ENCODE measurements at regions not wholly inside any gene's neighbourhood (a gene's known extent, or its start where the extent isn't known, plus 50 kb on each side); places are given as distances from the start of the nearest gene placed in this dataset.
"Not testable (repeated sequence)": the region's sequence is repeated elsewhere in the genome, so short reads cannot be mapped to it uniquely, and the experiment has no call there.

DNA sequence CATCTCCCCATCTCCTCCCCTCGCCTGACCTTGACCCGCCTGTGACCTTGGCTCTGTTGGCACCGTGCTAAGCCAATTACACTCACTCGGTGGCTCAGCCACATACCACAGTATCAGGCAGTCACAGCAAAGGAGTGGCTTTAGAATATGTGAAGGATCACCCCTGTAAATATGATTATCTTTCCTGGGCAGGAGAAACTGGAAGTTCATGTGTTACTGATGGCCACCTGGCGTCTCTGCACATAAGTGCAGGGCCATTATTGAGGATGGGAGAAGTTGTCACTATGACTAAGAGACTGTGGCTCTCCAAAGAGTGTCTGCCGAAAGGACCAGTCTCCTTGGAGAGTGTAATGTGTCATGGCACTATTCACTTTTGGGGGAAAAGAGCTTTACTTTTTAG lies 116.9 kb upstream of the S1PR3 start:
- peak in 1 of 2 experiments; percentile 55 for DNase-seq (ENCODE audit: low read depth in 1 of 2, low spot score in 1 of 2)
- TF ChIP-seq JUND (IDR thresholded peaks at IDR 0.05; ENCODE audit: low read depth), result no peak
- in situ Hi-C loops (cut with HindIII; ENCODE audit: low pct_unique_long_range_greater_than_20kb, low sequenced_read_pairs), result no loop called here

DNA sequence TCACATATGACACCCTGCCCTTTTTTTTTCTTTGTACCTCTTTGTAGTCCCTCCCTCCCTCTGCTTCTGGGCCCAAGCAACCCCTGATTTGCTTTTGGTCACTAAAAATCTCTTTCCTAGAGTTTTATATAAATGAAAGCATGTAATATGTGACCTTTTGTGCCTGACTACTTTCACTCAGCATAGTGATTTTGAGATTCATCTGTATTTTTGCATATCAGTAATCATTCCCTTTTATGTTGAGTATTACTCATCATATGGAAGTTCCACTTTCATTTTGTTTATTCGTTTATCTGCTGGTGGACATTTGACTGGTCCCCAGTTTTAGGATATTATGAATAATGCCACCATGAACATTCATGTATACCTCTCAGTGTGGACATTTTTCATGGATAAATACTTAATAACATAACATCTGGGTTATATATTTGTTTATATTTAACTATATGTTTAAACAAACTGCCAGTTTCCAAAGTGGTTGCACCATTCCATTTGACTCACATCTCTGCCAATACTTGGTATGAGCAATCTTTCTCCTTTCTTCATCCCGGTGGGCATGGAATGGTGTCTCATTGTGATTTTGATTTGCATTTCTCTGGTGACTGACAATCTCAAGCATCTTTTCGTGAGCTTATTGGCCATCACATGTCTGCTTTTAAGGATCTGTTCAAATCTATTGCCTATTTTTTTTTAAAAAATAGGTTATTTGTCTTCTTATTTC lies 115.7 kb upstream of the S1PR3 start:
- TF ChIP-seq JUND (IDR thresholded peaks at IDR 0.05; ENCODE audit: low read depth), result no peak
- in situ Hi-C loops (cut with HindIII; ENCODE audit: low pct_unique_long_range_greater_than_20kb, low sequenced_read_pairs), result no loop called here
- DNase-seq (ENCODE audit: low read depth in 1 of 2, low spot score in 1 of 2), result no peak

DNA sequence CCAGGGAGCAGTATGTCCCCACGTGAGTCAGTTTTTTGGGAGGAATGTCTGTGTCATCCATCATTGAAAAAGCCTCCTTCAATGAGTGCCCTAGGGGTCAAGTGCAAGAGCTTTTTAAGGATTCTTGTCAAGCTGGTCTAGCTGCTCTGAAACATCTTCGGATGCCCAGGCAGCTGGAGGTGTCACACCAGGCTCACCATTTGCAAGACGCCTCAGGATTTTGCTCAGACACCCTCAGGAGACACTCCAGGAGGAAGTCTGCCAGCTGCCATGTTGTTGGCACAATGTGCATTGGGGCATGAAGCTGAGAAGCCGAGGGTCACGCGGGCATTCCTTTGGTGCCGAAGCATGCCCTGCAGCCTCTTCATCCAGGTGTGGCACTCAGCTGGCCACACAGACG lies 111.1 kb upstream of the S1PR3 start:
- in situ Hi-C loops (cut with HindIII; ENCODE audit: low pct_unique_long_range_greater_than_20kb, low sequenced_read_pairs), result no loop called here
- DNase-seq (ENCODE audit: low read depth in 1 of 2, low spot score in 1 of 2), result peak in 1 of 2 experiments; percentile 16
- TF ChIP-seq JUND (IDR thresholded peaks at IDR 0.05; ENCODE audit: low read depth), result no peak

- in situ Hi-C loops (cut with HindIII; ENCODE audit: low pct_unique_long_range_greater_than_20kb, low sequenced_read_pairs); DNase-seq (ENCODE audit: low read depth in 1 of 2, low spot score in 1 of 2): not testable (repeated sequence)
Observed at GRCh38 chr9:88884291-88884690, 107.0 kb upstream of the S1PR3 start.

- DNase-seq (ENCODE audit: low read depth in 1 of 2, low spot score in 1 of 2), result peak in 1 of 2 experiments; percentile 34
- in situ Hi-C loops (cut with HindIII; ENCODE audit: low pct_unique_long_range_greater_than_20kb, low sequenced_read_pairs), result not testable (repeated sequence)
Observed at GRCh38 chr9:88886762-88887161, 104.5 kb upstream of the S1PR3 start.

- no peak for TF ChIP-seq JUND (IDR thresholded peaks at IDR 0.05; ENCODE audit: low read depth)
- DNase-seq (ENCODE audit: low read depth in 1 of 2, low spot score in 1 of 2), result no peak
- in situ Hi-C loops (cut with HindIII; ENCODE audit: low pct_unique_long_range_greater_than_20kb, low sequenced_read_pairs), result no loop called here
Observed at GRCh38 chr9:88889386-88889785, 101.9 kb upstream of the S1PR3 start.

- no peak for DNase-seq (ENCODE audit: low read depth in 1 of 2, low spot score in 1 of 2)
- in situ Hi-C loops (cut with HindIII; ENCODE audit: low pct_unique_long_range_greater_than_20kb, low sequenced_read_pairs), result no loop called here
- TF ChIP-seq JUND (IDR thresholded peaks at IDR 0.05; ENCODE audit: low read depth), result no peak
Observed at GRCh38 chr9:88890546-88890945, 100.7 kb upstream of the S1PR3 start.

- in situ Hi-C loops (cut with HindIII; ENCODE audit: low pct_unique_long_range_greater_than_20kb, low sequenced_read_pairs), result no loop called here
- no peak for TF ChIP-seq JUND (IDR thresholded peaks at IDR 0.05; ENCODE audit: low read depth)
- no peak for DNase-seq (ENCODE audit: low read depth in 1 of 2, low spot score in 1 of 2)
Observed at GRCh38 chr9:88891040-88891439, 100.2 kb upstream of the S1PR3 start.

GRCh38 chr9:88892724-88893123 lies 98.5 kb upstream of the S1PR3 start:
- TF ChIP-seq JUND (IDR thresholded peaks at IDR 0.05; ENCODE audit: low read depth), result no peak
- in situ Hi-C loops (cut with HindIII; ENCODE audit: low pct_unique_long_range_greater_than_20kb, low sequenced_read_pairs), result no loop called here
- no peak for DNase-seq (ENCODE audit: low read depth in 1 of 2, low spot score in 1 of 2)

GRCh38 chr9:88897081-88897480 lies 94.2 kb upstream of the S1PR3 start:
- DNase-seq (ENCODE audit: low read depth in 1 of 2, low spot score in 1 of 2), result no peak
- no peak for TF ChIP-seq JUND (IDR thresholded peaks at IDR 0.05; ENCODE audit: low read depth)
- in situ Hi-C loops (cut with HindIII; ENCODE audit: low pct_unique_long_range_greater_than_20kb, low sequenced_read_pairs), result no loop called here

- no peak for DNase-seq (ENCODE audit: low read depth in 1 of 2, low spot score in 1 of 2)
- TF ChIP-seq JUND (IDR thresholded peaks at IDR 0.05; ENCODE audit: low read depth), result no peak
- in situ Hi-C loops (cut with HindIII; ENCODE audit: low pct_unique_long_range_greater_than_20kb, low sequenced_read_pairs), result no loop called here
Observed at GRCh38 chr9:88898039-88898720, 93.1 kb upstream of the S1PR3 start.

DNA sequence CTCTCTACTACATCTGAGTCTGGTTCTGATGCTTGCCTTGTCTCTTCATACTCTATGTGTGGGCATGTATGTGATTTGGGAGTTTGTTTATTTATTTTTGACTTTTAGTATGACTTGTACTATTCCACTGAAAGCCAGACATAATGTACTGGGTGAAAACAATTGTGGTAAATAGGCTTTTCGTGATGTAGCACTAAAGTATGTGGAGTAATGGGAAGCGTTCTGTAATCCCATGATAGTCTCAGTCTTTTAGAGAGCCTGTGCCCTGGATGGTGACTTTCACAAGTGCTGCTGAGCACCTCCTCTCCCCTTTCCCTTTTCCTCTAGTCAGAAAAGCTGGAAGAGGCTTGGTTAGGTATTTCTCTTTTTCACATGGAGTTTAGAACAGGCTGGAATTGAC lies 85.8 kb upstream of the S1PR3 start:
- in situ Hi-C loops (cut with HindIII; ENCODE audit: low pct_unique_long_range_greater_than_20kb, low sequenced_read_pairs), result no loop called here
- TF ChIP-seq JUND (IDR thresholded peaks at IDR 0.05; ENCODE audit: low read depth), result no peak
- DNase-seq (ENCODE audit: low read depth in 1 of 2, low spot score in 1 of 2), result no peak

DNA sequence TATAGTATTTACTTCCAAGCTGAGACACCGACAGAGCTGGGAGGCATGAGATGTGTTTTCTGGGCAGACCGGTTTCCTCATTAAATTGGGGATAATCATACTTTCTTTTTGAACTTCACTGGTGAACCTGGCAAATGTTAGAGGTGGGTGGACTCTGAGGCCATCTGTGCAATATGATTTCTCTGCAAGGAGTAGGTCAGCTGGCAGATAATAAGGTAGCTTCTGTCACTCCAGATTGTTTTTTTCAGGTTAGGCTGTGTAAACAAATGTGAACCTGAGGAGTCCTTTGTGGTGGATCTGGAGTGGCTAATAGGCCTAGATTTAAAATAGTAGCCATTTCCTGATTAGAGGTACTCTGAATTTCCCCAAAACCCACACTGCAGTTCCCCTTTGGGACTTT lies 75.4 kb upstream of the S1PR3 start:
- in situ Hi-C loops (cut with HindIII; ENCODE audit: low pct_unique_long_range_greater_than_20kb, low sequenced_read_pairs), result no loop called here
- no peak for TF ChIP-seq JUND (IDR thresholded peaks at IDR 0.05; ENCODE audit: low read depth)
- no peak for DNase-seq (ENCODE audit: low read depth in 1 of 2, low spot score in 1 of 2)

- in situ Hi-C loops (cut with HindIII; ENCODE audit: low pct_unique_long_range_greater_than_20kb, low sequenced_read_pairs), result no loop called here
- no peak for TF ChIP-seq JUND (IDR thresholded peaks at IDR 0.05; ENCODE audit: low read depth)
Observed at GRCh38 chr9:88916894-88917293, 74.4 kb upstream of the S1PR3 start.

More at GRCh38 chr9:88916894-88917293, 74.4 kb upstream of the S1PR3 start:
- DNase-seq (ENCODE audit: low read depth in 1 of 2, low spot score in 1 of 2), result no peak

All from T47D (cell line).